ENCODE measurements at regions not wholly inside any gene's neighbourhood (a gene's known extent, or its start where the extent isn't known, plus 50 kb on each side); places are given as distances from the start of the nearest gene placed in this dataset.

DNA sequence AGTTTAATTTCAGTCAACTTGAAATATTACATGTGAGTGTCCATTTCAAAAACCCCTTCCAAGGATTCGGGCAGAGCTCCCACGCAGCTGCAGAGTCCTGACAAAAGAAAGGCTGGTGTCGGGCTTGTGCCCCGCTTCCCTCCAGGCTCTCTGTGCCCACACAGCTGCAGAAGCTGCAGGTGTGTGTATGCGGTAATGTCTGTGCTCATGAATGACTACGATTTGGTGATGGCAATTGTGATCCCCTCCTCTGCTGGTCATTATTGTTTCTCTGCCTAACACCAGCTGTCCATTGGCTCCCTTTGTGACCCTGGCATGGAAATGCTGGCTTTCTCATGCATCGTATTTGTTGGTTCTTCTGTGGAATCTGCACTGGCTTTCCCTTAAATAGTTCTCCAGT is 224.8 kb downstream of the NUP35 start:
- Histone ChIP-seq H3K27ac (ENCODE audit: low read depth, low read length) (no peak overlapping the region), H3K4me3 (ENCODE audit: low read depth, low read length) (no peak overlapping the region), H3K9me3 (ENCODE audit: control insufficient read depth, insufficient read depth, low read length) (no peaks in the 10 kb centered on the region), H3K36me3 (ENCODE audit: control insufficient read depth, insufficient read depth, low read length) (no peaks in the 10 kb centered on the region), H3K4me1 (ENCODE audit: control insufficient read depth, insufficient read depth, low read length) (no peaks in the 10 kb centered on the region), H3K27me3 (ENCODE audit: control insufficient read depth, insufficient read depth, low read length) (no peaks in the 10 kb centered on the region)
- DNase-seq (ENCODE audit: low read depth in 4 of 6, low spot score in 6 of 6), result peak; percentile 3 to 66 (median 14)
- WGBS (ENCODE audit: insufficient coverage), result 40% methylated on average over 3 of the region's 7 CpGs

DNA sequence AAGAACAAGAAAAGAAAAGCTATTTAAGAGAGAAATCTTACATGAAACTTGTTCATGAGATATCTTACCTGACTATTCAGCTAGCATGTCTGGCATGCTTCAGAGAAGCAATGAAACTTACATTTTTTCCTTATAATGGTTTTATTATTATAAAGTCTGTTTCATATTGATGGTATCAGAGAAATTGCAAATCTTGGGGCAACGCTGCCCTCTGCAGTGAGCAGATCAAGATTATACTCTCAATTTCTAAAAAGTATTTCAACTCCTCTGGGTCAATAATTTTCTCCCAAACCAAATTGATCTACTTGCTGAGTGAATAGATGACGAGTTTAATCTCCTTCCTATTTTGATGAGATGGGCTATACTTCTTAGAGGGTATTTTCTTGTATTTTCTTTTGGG is 235.6 kb downstream of the NUP35 start:
- no CpG with 5 or more reads among the region's 2 CpGs for WGBS (ENCODE audit: insufficient coverage)
- Histone ChIP-seq H3K9me3 (ENCODE audit: control insufficient read depth, insufficient read depth, low read length) (no peaks in the 10 kb centered on the region), H3K27ac (ENCODE audit: low read depth, low read length) (no peak overlapping the region), H3K27me3 (ENCODE audit: control insufficient read depth, insufficient read depth, low read length) (no peaks in the 10 kb centered on the region), H3K36me3 (ENCODE audit: control insufficient read depth, insufficient read depth, low read length) (no peaks in the 10 kb centered on the region), H3K4me1 (ENCODE audit: control insufficient read depth, insufficient read depth, low read length) (no peaks in the 10 kb centered on the region), H3K4me3 (ENCODE audit: low read depth, low read length) (no peak overlapping the region)
- DNase-seq (ENCODE audit: low read depth in 4 of 6, low spot score in 6 of 6), result peak in 2 of 6 donors; percentile 10

DNA sequence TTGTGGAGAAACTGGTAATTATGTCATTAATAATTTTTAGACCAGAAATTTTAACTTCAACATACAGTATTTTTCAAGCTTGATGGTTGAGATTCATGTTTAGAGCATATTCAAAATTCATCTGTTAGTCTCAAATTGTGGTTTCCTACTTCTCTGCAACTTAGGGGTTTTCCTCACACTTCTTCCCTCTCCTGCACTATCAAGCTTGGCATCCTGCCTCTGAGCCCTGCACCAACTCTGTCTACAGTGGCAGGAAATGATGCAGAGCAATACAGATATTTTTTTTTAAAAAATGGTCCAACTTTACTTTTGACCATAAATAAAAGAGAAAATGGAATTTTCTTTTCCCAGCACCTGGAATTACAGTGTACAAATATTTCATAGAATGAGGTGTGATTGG is 247.3 kb downstream of the NUP35 start:
- Histone ChIP-seq H3K9me3 (ENCODE audit: control insufficient read depth, insufficient read depth, low read length) (no peaks in the 10 kb centered on the region), H3K4me1 (ENCODE audit: control insufficient read depth, insufficient read depth, low read length) (no peaks in the 10 kb centered on the region), H3K36me3 (ENCODE audit: control insufficient read depth, insufficient read depth, low read length) (no peaks in the 10 kb centered on the region), H3K27ac (ENCODE audit: low read depth, low read length) (no peak overlapping the region), H3K27me3 (ENCODE audit: control insufficient read depth, insufficient read depth, low read length) (no peaks in the 10 kb centered on the region), H3K4me3 (ENCODE audit: low read depth, low read length) (no peak overlapping the region)
- no peak for DNase-seq (ENCODE audit: low read depth in 4 of 6, low spot score in 6 of 6)

DNA sequence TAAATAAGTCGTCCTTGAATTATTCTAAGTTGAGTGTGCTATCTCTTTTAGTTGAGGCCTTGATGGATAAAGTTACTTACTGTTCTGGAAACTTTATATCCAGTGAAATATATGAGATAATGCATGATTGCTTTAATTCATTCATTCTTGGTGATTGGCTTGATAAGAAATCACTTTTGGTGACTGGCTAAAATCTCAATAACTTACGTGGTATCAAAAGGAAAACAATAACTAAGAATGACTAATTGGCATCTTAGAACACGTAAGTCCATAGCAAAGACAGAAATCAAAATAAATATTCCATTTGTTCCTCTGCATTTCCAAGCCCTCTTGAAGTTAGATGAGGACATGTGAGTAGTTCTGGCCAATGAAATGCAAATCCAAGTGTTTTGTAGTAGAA is 251.6 kb downstream of the NUP35 start:
- H3K4me3 ChIP-seq (ENCODE audit: low read depth, low read length), result no peak overlapping the region
- no peaks in the 10 kb centered on the region for H3K4me1 ChIP-seq (ENCODE audit: control insufficient read depth, insufficient read depth, low read length)
- no CpG with 5 or more reads among the region's 3 CpGs for WGBS (ENCODE audit: insufficient coverage)
- DNase-seq (ENCODE audit: low read depth in 4 of 6, low spot score in 6 of 6), result no peak
- no peaks in the 10 kb centered on the region for H3K9me3 ChIP-seq (ENCODE audit: control insufficient read depth, insufficient read depth, low read length)
- H3K27me3 ChIP-seq (ENCODE audit: control insufficient read depth, insufficient read depth, low read length), result no peaks in the 10 kb centered on the region
- no peak overlapping the region for H3K27ac ChIP-seq (ENCODE audit: low read depth, low read length)
- no peaks in the 10 kb centered on the region for H3K36me3 ChIP-seq (ENCODE audit: control insufficient read depth, insufficient read depth, low read length)

DNA sequence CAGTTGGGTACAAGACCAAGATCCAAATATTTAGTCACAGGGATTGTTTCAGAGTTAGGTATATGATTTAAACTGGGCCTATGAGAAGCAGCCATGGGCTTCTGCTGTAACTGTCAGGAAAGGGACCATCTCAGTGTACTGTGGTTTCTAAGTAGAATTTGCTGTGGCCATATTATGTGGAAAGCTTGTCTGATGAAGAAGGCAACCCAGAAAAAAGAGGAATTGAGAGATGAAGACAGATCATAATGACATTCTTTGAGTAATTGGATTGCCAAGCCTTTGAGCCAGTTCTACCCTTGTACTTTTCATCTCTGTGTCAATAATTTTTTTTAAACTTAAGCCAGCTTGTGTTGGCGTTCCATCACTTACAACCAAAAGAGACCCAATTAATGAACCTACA is 259.6 kb downstream of the NUP35 start:
- DNase-seq (ENCODE audit: low read depth in 4 of 6, low spot score in 6 of 6), result no peak
- no peak overlapping the region for H3K4me3 ChIP-seq (ENCODE audit: low read depth, low read length)
- 80% methylated on average over 1 of the region's 1 CpG for WGBS (ENCODE audit: insufficient coverage)
- H3K36me3 ChIP-seq (ENCODE audit: control insufficient read depth, insufficient read depth, low read length), result no peaks in the 10 kb centered on the region
- H3K27ac ChIP-seq (ENCODE audit: low read depth, low read length), result no peak overlapping the region
- peaks cover 5% of the 10 kb centered on the region for H3K9me3 ChIP-seq (ENCODE audit: control insufficient read depth, insufficient read depth, low read length)
- no peaks in the 10 kb centered on the region for H3K4me1 ChIP-seq (ENCODE audit: control insufficient read depth, insufficient read depth, low read length)
- no peaks in the 10 kb centered on the region for H3K27me3 ChIP-seq (ENCODE audit: control insufficient read depth, insufficient read depth, low read length)

DNA sequence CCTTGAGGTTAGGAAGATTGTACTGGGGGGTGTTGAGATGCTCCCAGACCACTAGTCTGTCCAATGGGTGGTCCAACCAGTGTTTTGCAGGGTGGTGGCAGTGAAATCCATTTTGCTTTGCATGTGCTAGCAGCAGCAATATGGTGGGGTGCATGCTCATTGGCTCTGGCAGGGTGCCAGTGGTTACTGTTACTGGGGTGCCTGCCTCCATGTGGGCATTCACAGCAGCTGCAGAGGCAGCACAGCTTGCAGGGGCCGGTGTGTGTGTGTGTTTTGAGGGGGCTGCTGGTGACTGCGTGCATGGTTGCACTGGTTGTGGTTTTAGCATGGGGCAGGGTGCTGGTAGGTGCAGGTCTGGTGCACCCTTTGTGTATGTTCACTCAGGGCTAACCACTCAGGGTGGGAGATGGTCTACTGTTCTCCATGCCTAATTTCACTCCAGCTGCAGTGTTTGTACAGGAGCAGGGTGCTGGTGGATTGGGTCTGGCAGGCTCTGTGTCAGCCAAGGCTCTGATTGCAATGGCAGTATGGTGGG is 265.4 kb downstream of the NUP35 start:
- H3K36me3 ChIP-seq (ENCODE audit: control insufficient read depth, insufficient read depth, low read length), result no peaks in the 10 kb centered on the region
- WGBS (ENCODE audit: insufficient coverage), result 93% methylated on average over 2 of the region's 2 CpGs
- no peak overlapping the region for H3K4me3 ChIP-seq (ENCODE audit: low read depth, low read length)

DNA sequence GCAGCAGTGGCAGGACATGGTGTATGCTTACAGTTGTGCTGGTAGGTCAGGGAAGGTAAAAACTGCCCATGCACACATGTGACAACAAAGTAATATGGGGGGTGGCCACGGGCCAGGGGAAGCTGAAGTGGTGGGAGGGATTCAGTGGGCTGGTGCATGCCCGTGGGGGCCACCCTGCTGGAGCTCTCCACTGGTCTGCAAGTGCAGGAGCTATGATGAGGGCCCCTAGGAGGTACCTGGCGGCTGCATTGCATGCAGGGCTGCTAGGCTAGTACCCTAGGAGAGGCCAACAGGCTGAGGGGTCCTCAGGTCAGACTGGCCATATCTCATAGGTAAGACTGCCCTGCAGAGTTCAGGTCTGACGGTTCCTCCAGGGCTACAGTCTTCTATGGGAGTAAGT is 265.9 kb downstream of the NUP35 start:
- 90% methylated on average over 3 of the region's 4 CpGs for WGBS (ENCODE audit: insufficient coverage)
- peaks cover 5% of the 10 kb centered on the region for H3K9me3 ChIP-seq (ENCODE audit: control insufficient read depth, insufficient read depth, low read length)

More for the DNA sequence above, 265.4 kb downstream of the NUP35 start:
- DNase-seq (ENCODE audit: low read depth in 4 of 6, low spot score in 6 of 6), result no peak
- no peak overlapping the region for H3K27ac ChIP-seq (ENCODE audit: low read depth, low read length)
- peaks cover 5% of the 10 kb centered on the region for H3K9me3 ChIP-seq (ENCODE audit: control insufficient read depth, insufficient read depth, low read length)
- no peaks in the 10 kb centered on the region for H3K27me3 ChIP-seq (ENCODE audit: control insufficient read depth, insufficient read depth, low read length)
- H3K4me1 ChIP-seq (ENCODE audit: control insufficient read depth, insufficient read depth, low read length), result no peaks in the 10 kb centered on the region

DNA sequence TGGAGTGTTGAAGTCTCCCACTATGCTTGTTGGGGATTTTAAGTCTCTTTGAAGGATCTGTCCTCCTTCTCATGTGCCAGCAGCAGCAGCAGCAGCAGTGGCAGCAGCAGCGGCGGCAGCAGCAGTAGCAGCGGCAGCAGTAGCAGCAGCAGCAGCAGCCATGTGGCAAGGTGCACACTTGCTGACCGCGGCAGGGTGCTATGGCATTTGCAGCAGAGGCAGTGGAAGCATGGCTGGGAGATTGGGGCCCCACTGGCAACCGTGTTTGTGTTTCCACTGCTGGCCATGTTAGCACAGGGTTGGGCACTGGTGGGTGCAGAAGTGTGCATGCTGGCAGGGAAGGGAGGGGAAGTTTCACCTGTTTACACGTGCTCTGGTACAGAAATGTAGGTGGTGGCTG is 280.1 kb downstream of the NUP35 start:
- WGBS (ENCODE audit: insufficient coverage), result 84% methylated on average over 7 of the region's 7 CpGs
- Histone ChIP-seq H3K36me3 (ENCODE audit: control insufficient read depth, insufficient read depth, low read length) (no peaks in the 10 kb centered on the region), H3K4me1 (ENCODE audit: control insufficient read depth, insufficient read depth, low read length) (no peaks in the 10 kb centered on the region), H3K27me3 (ENCODE audit: control insufficient read depth, insufficient read depth, low read length) (no peaks in the 10 kb centered on the region), H3K4me3 (ENCODE audit: low read depth, low read length) (no peak overlapping the region), H3K9me3 (ENCODE audit: control insufficient read depth, insufficient read depth, low read length) (no peaks in the 10 kb centered on the region), H3K27ac (ENCODE audit: low read depth, low read length) (no peak overlapping the region)
- DNase-seq (ENCODE audit: low read depth in 4 of 6, low spot score in 6 of 6), result no peak

More for the DNA sequence above, 265.9 kb downstream of the NUP35 start:
- Histone ChIP-seq H3K36me3 (ENCODE audit: control insufficient read depth, insufficient read depth, low read length) (no peaks in the 10 kb centered on the region), H3K4me1 (ENCODE audit: control insufficient read depth, insufficient read depth, low read length) (no peaks in the 10 kb centered on the region), H3K27ac (ENCODE audit: low read depth, low read length) (no peak overlapping the region), H3K4me3 (ENCODE audit: low read depth, low read length) (no peak overlapping the region), H3K27me3 (ENCODE audit: control insufficient read depth, insufficient read depth, low read length) (no peaks in the 10 kb centered on the region)
- no peak for DNase-seq (ENCODE audit: low read depth in 4 of 6, low spot score in 6 of 6)

DNA sequence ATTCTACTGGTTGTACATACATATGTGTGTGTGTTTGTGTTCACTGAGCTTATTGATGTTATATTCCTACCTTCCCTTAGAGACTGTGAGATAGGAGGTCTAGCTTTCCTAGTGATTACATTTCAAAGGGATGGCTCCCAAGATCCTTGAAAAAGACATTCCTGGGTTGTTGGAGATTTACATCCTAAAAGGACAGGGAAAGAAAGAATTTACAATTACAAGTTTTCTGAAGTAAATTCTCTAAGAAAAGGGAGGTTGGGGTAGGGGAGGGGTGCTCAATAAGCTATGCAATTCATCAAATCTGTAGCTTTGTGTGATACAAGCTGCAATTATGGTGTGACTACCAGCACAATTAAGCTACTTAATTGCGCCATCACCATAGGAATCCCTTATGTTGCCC is 284.3 kb downstream of the NUP35 start:
- no peaks in the 10 kb centered on the region for H3K36me3 ChIP-seq (ENCODE audit: control insufficient read depth, insufficient read depth, low read length)
- no peaks in the 10 kb centered on the region for H3K4me1 ChIP-seq (ENCODE audit: control insufficient read depth, insufficient read depth, low read length)
- H3K27me3 ChIP-seq (ENCODE audit: control insufficient read depth, insufficient read depth, low read length), result no peaks in the 10 kb centered on the region
- no peak overlapping the region for H3K27ac ChIP-seq (ENCODE audit: low read depth, low read length)
- no peak overlapping the region for H3K4me3 ChIP-seq (ENCODE audit: low read depth, low read length)
- no peaks in the 10 kb centered on the region for H3K9me3 ChIP-seq (ENCODE audit: control insufficient read depth, insufficient read depth, low read length)
- DNase-seq (ENCODE audit: low read depth in 4 of 6, low spot score in 6 of 6), result no peak
- WGBS (ENCODE audit: insufficient coverage), result no CpG with 5 or more reads among the region's 1 CpG

DNA sequence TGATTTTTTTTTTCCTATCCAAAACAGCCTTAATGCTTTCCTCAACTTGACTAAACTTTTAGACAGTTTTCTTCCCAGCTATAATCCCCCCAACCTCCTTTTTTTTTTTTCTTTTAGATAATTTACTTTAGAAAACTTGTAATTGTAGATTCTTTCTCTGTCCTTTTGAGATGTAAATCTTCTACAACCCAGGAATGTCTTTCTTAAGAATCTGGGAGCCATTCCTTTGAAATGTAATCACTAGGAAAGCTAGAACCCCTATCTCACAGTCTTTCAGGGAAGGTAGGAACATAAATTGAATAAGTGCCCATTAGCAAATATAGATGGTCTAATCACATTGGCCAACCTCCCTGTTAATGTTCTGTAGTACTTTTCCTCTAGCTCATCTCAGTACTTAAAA is 285.4 kb downstream of the NUP35 start:
- no peaks in the 10 kb centered on the region for H3K27me3 ChIP-seq (ENCODE audit: control insufficient read depth, insufficient read depth, low read length)
- no peak overlapping the region for H3K4me3 ChIP-seq (ENCODE audit: low read depth, low read length)
- H3K27ac ChIP-seq (ENCODE audit: low read depth, low read length), result no peak overlapping the region
- DNase-seq (ENCODE audit: low read depth in 4 of 6, low spot score in 6 of 6), result no peak
- no peaks in the 10 kb centered on the region for H3K4me1 ChIP-seq (ENCODE audit: control insufficient read depth, insufficient read depth, low read length)
- no peaks in the 10 kb centered on the region for H3K36me3 ChIP-seq (ENCODE audit: control insufficient read depth, insufficient read depth, low read length)
- H3K9me3 ChIP-seq (ENCODE audit: control insufficient read depth, insufficient read depth, low read length), result no peaks in the 10 kb centered on the region
